GM12878 (cell line): ENCODE measurements at regions not wholly inside any gene's neighbourhood (a gene's known extent, or its start where the extent isn't known, plus 50 kb on each side); places are given as distances from the start of the nearest gene placed in this dataset.

Experiments
- ATAC-seq: fragments of 200-7000 bp; cut with Tn5 transposase; 3 replicates; pipeline ENCODE4 v1.9.1; 2020; ENCODE audit warnings: mild to moderate bottlenecking, moderate library complexity
- BruUV-seq: library from RNA; stranded (reverse); fragments of 400-500 nt; replicated peaks from 2 replicates; lab custom pipeline; 2021; lab: Mats Ljungman, UMichigan
- CTCF ChIA-PET: fragments of 300-600 bp; sonication (Branson Sonifier 250); formaldehyde crosslinking; extraction: SDS; loops from one replicate; lab custom pipeline; 2021; ENCODE audit warnings: inconsistent platforms; lab: Yijun Ruan, JAX
- POLR2A ChIA-PET: fragments of 350-600 bp; formaldehyde crosslinking; extraction: SDS; loops from one replicate; lab custom pipeline; 2021; ENCODE audit warnings: inconsistent platforms; lab: Charles Lee
- RAD21 ChIA-PET: fragments of 300-600 bp; sonication (Branson Sonifier 250); formaldehyde crosslinking; loops from one replicate; lab custom pipeline; 2023; ENCODE audit warnings: antibody characterized with exemption; ENCODE audit not compliant: unreplicated experiment; lab: Charles Lee
- SMC1A ChIA-PET: fragments of 300-600 bp; sonication (Branson Sonifier 250); formaldehyde crosslinking; loops from one replicate; lab custom pipeline; 2023; ENCODE audit not compliant: unreplicated experiment, uncharacterized antibody; lab: Charles Lee
- DNase-seq: peaks from one replicate; pipeline ENCODE4 v3.0.0-alpha.2; 2011; ENCODE audit warnings: low read depth, low spot score
- FAIRE-seq: peaks from 3 replicates; lab custom pipeline; 2011; peaks lifted over from hg19 to GRCh38; lab: Jason Lieb, UNC
- H2AFZ ChIP-seq: 2 replicates; pipeline ENCODE4 v1.6.0; 2011; ENCODE audit warnings: low read depth, low read length, control low read depth; ENCODE audit not compliant: control insufficient read depth
- H3K27ac ChIP-seq: 2 replicates; pipeline ENCODE4 v1.5.1; 2011; ENCODE audit warnings: control low read depth; ENCODE audit not compliant: control insufficient read depth, insufficient read depth
- H3K27me3 ChIP-seq, 2 experiments: replicated peaks in 1 of 2; 2 replicates each; pipeline versions ENCODE4 v1.6.0 to v1.6.1; 2011; ENCODE audit warnings: low read length in 1 of 2; ENCODE audit not compliant: control insufficient read depth in 2 of 2, insufficient read depth in 2 of 2
- H3K36me3 ChIP-seq, 2 experiments: 2 replicates each; pipeline ENCODE4 v1.5.1; 2011; ENCODE audit warnings: low read length in 1 of 2; ENCODE audit not compliant: control insufficient read depth in 2 of 2, insufficient read depth in 2 of 2
- H3K4me1 ChIP-seq: 2 replicates; pipeline ENCODE4 v1.6.1; 2011; ENCODE audit warnings: mild to moderate bottlenecking, low read length, moderate library complexity, mixed read lengths; ENCODE audit not compliant: control insufficient read depth, insufficient read depth
- H3K4me2 ChIP-seq: 2 replicates; pipeline ENCODE4 v1.6.0; 2011; ENCODE audit warnings: control low read depth; ENCODE audit not compliant: control insufficient read depth, insufficient read depth
- H3K4me3 ChIP-seq: fragments of 200-600 bp; sonication (generic); 2 replicates; pipeline ENCODE4 v1.5.1; 2016
- H3K79me2 ChIP-seq: 2 replicates; pipeline ENCODE4 v1.6.0; 2011; ENCODE audit warnings: low read length; ENCODE audit not compliant: control insufficient read depth, insufficient read depth
- H3K9ac ChIP-seq: 2 replicates; pipeline ENCODE4 v1.8.0; 2011; ENCODE audit warnings: low read length, control low read depth, mixed read lengths; ENCODE audit not compliant: control insufficient read depth, insufficient read depth
- H3K9me3 ChIP-seq: replicated peaks from 3 replicates; pipeline ENCODE4 v1.5.1; 2011; ENCODE audit warnings: mild to moderate bottlenecking, low read length; ENCODE audit not compliant: control insufficient read depth, insufficient read depth
- H4K20me1 ChIP-seq: 2 replicates; pipeline ENCODE4 v1.6.0; 2011; ENCODE audit not compliant: control insufficient read depth, insufficient read depth
- ASH2L ChIP-seq: fragments of 300-600, 200-600 bp; sonication (generic); IDR thresholded peaks from 2 replicates; pipeline ENCODE4 v1.6.1; 2017; ENCODE audit warnings: low read depth, mild to moderate bottlenecking, borderline replicate concordance
- DPF2 ChIP-seq: fragments of 450-650 bp; IDR thresholded peaks from 2 replicates; pipeline ENCODE4 v1.6.1; 2017; ENCODE audit warnings: mild to moderate bottlenecking
- E4F1 ChIP-seq: fragments of 450-650 bp; IDR thresholded peaks from 2 replicates; pipeline ENCODE4 v1.6.1; 2018; ENCODE audit warnings: borderline replicate concordance, mild to moderate bottlenecking; ENCODE audit not compliant: partially characterized antibody
- ETV6 ChIP-seq, 2 experiments: fragments of 450-650 bp in 1 of 2; IDR thresholded peaks in 1 of 2; conservative IDR thresholded peaks in 1 of 2; 2 replicates each; pipeline ENCODE4 v1.6.1; 2014; ENCODE audit warnings: antibody characterized with exemption in 1 of 2, borderline replicate concordance in 1 of 2, low read depth in 1 of 2, mild to moderate bottlenecking in 1 of 2, moderate library complexity in 1 of 2
- KAT2A ChIP-seq: conservative IDR thresholded peaks from 2 replicates; pipeline ENCODE4 v1.6.1; 2011; ENCODE audit warnings: low read depth, low read length; ENCODE audit not compliant: control insufficient read depth
- MYB ChIP-seq: fragments of 150-350 bp; IDR thresholded peaks from 2 replicates; pipeline ENCODE4 v1.6.1; 2014; ENCODE audit warnings: mild to moderate bottlenecking, low read depth, low read length, borderline replicate concordance
- NR2F1 ChIP-seq: fragments of 450-650 bp; conservative IDR thresholded peaks from 2 replicates; pipeline ENCODE4 v1.6.1; 2017; ENCODE audit warnings: mild to moderate bottlenecking
- REST ChIP-seq: IDR thresholded peaks from 2 replicates; pipeline ENCODE4 v1.6.1; 2012; ENCODE audit warnings: mild to moderate bottlenecking, low read depth, low read length
- USF1 ChIP-seq: IDR thresholded peaks from 2 replicates; pipeline ENCODE4 v1.6.1; 2011; ENCODE audit warnings: borderline replicate concordance, low read depth, mild to moderate bottlenecking, moderate library complexity, mixed read lengths, low read length; ENCODE audit not compliant: insufficient read depth; ENCODE audit errors: extremely low read length
- ZNF592 ChIP-seq: fragments of 450-650 bp; IDR thresholded peaks from 2 replicates; pipeline ENCODE4 v1.6.1; 2017; ENCODE audit warnings: mild to moderate bottlenecking, moderate library complexity
- ZNF622 ChIP-seq: fragments of 450-650 bp; IDR thresholded peaks from 2 replicates; pipeline ENCODE4 v1.6.1; 2017; ENCODE audit warnings: mild to moderate bottlenecking, inconsistent platforms
- ZZZ3 ChIP-seq: IDR thresholded peaks from 2 replicates; pipeline ENCODE4 v1.6.1; 2011; ENCODE audit warnings: low read depth; ENCODE audit not compliant: control insufficient read depth, insufficient read length
- WGBS: methylation state at CpG from one replicate; pipeline ENCODE4 v1.1.6; 2016; ENCODE audit warnings: low lambda C conversion rate; ENCODE audit not compliant: insufficient replicate concordance, insufficient coverage; ENCODE audit errors: missing lambda C conversion rate; 5-methylcytosine and 5-hydroxymethylcytosine counted together
- in situ Hi-C: fragments of 300-500 bp; cut with MboI; formaldehyde crosslinking; loops from 9 replicates; pipeline ENCODE4 v1.14.3; 2018; ENCODE audit warnings: mixed read lengths
- intact Hi-C: fragments of 100-400 bp; cut with micrococcal nuclease; formaldehyde crosslinking; loops from one replicate; pipeline ENCODE4 v1.14.2; 2022; ENCODE audit not compliant: unreplicated experiment

- no peak for TF ChIP-seq ETV6 (conservative IDR thresholded peaks at IDR 0.05 in 1 of 2, IDR thresholded peaks at IDR 0.05 in 1 of 2; ENCODE audit: borderline replicate concordance in 1 of 2, low read depth in 1 of 2)
- no peak for TF ChIP-seq ZZZ3
- TF ChIP-seq USF1, result no peak
- no peak for TF ChIP-seq ZNF622
- TF ChIP-seq ASH2L, result no peak
- no peak for TF ChIP-seq KAT2A
- no peak for TF ChIP-seq E4F1
- TF ChIP-seq NR2F1, result no peak
- TF ChIP-seq DPF2, result no peak
Measured at GRCh38 chr4:189092581-189092980, 848.1 kb upstream of the FRG1 start (continued).

- Histone ChIP-seq H4K20me1 (no peaks in the 10 kb centered on the region), H3K27ac (no peak overlapping the region), H3K9me3 (no peaks in the 10 kb centered on the region), H3K4me2 (no peak overlapping the region), H2AFZ (no peak overlapping the region), H3K27me3 (no peaks in the 10 kb centered on the region), H3K9ac (no peak overlapping the region), H3K36me3 (no peaks in the 10 kb centered on the region), H3K79me2 (no peaks in the 10 kb centered on the region), H3K4me1 (no peaks in the 10 kb centered on the region), H3K4me3 (no peak overlapping the region)
- RAD21 ChIA-PET, result no interaction called here
- SMC1A ChIA-PET, result no interaction called here
- intact Hi-C loops, result no loop called here
- no peak for ATAC-seq
- no peak for FAIRE-seq
- BruUV-seq, result no TSS peak
- 44% methylated on average over 16 of the region's 16 CpGs for WGBS
- TF ChIP-seq MYB (no peak), REST (no peak), ZNF592 (no peak)
- CTCF ChIA-PET, result no interaction called here
- in situ Hi-C loops, result no loop called here
- POLR2A ChIA-PET, result no interaction called here
- DNase-seq, result no peak
Measured at GRCh38 chr4:189096108-189096507, 844.6 kb upstream of the FRG1 start.
